ENCODE measurements at regions not wholly inside any gene's neighbourhood (a gene's known extent, or its start where the extent isn't known, plus 50 kb on each side); places are given as distances from the start of the nearest gene placed in this dataset.
A peak's percentile ranks its signal among the peaks of the same experiment; 100 is the strongest.

DNA sequence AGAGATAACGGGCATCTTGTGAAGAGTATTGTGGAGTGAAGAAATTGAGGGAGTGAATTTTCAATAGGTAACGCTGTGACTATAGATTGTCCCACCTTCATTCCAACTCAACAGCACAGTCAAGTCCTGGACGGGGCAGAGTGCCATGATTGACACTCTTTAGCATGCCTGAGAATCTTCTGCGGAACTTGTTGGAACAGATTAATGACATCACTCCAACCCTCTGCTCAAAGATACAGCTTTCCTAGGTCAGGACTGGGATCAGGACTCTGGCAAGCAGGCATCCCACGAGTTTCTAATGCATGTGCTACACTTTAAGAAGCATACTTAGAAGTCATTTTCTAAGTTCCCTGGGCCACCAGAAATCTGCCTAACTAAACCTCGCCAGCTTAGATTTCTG, 267.6 kb upstream of the CFAP20DC start:
- ATAC-seq (no peak), DNase-seq (no peak)
- no peak overlapping the region for H3K4me3 Mint-ChIP-seq
- no peaks in the 10 kb centered on the region for H3K36me3 Mint-ChIP-seq (ENCODE audit: low read depth)
- ChIA-PET CTCF (no interaction called here), POLR2A (no interaction called here)
- no peaks in the 10 kb centered on the region for H3K9me3 Mint-ChIP-seq
- TF ChIP-seq, protein P1, sequence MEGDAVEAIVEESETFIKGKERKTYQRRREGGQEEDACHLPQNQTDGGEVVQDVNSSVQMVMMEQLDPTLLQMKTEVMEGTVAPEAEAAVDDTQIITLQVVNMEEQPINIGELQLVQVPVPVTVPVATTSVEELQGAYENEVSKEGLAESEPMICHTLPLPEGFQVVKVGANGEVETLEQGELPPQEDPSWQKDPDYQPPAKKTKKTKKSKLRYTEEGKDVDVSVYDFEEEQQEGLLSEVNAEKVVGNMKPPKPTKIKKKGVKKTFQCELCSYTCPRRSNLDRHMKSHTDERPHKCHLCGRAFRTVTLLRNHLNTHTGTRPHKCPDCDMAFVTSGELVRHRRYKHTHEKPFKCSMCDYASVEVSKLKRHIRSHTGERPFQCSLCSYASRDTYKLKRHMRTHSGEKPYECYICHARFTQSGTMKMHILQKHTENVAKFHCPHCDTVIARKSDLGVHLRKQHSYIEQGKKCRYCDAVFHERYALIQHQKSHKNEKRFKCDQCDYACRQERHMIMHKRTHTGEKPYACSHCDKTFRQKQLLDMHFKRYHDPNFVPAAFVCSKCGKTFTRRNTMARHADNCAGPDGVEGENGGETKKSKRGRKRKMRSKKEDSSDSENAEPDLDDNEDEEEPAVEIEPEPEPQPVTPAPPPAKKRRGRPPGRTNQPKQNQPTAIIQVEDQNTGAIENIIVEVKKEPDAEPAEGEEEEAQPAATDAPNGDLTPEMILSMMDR (IDR thresholded peaks at IDR 0.05), result no peak
- no peak overlapping the region for H3K27ac Mint-ChIP-seq
- intact Hi-C loops (cut with micrococcal nuclease), result no loop called here
- no peaks in the 10 kb centered on the region for H3K27me3 Mint-ChIP-seq
- peaks cover 6% of the 10 kb centered on the region for H3K4me1 Mint-ChIP-seq (ENCODE audit: low read depth)

DNA sequence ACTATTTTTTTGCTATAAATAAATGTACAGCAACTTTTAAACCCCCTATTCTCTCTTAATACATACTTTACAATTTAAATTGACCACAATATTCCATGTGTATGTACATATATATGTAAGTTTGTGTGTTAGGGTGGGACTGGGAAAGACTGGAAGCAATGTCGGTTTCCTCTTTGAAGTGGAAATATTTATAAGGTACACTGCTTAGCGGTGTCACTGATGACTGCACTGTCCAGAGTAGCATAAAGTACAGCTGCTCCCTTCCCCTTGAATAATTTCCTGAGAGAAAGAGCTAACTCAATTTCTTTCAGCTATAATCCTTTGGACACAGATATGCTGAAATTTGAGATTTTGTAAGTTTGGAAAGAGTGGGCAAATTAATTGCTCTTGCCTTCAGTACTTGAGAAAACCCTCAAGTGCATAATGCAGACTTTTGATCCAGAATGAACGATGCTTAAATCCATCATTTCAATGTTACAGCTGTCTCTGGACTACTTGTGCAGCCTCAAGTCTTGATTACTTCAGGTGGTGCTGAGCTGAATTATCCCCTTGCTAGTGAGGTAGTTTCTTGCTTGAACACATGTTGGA, 267.0 kb upstream of the CFAP20DC start:
- no peaks in the 10 kb centered on the region for H3K36me3 Mint-ChIP-seq (ENCODE audit: low read depth)
- TF ChIP-seq, protein P1 (IDR thresholded peaks at IDR 0.05), result no peak
- peaks cover 6% of the 10 kb centered on the region for H3K4me1 Mint-ChIP-seq (ENCODE audit: low read depth)
- no peak overlapping the region for H3K27ac Mint-ChIP-seq
- CTCF ChIA-PET, result interaction anchor here (1.3 kb wide), 1 partner anchor 10 kb away, joined by 3 read pairs; no protein-coding TSS in a partner anchor
- POLR2A ChIA-PET, result no interaction called here
- no peak for ATAC-seq
- no peaks in the 10 kb centered on the region for H3K9me3 Mint-ChIP-seq
- no peak overlapping the region for H3K4me3 Mint-ChIP-seq
- H3K27me3 Mint-ChIP-seq, result no peaks in the 10 kb centered on the region
- intact Hi-C loops (cut with micrococcal nuclease), result no loop called here
- no peak for DNase-seq

DNA sequence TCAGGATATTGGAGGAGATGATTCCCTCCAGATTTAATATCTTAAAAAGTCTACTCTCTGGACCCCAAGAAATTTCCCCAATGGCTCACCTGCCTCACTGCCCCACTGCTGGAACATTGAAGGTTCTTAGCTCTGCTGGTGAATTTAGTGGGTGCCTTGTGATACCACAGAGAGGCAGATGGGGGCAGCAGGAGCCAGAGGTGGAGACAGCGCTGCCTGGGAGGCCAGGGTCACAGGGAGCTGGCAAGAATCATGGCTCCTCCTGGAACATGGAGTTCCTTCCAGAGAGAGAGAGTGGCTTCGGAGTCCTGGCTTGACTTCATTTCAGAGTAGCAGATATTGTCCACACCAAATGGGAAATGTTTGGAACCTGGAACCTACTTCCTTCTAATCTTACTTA, 263.5 kb upstream of the CFAP20DC start:
- H3K9me3 Mint-ChIP-seq, result no peaks in the 10 kb centered on the region
- intact Hi-C loops (cut with micrococcal nuclease), result no loop called here
- ChIA-PET POLR2A (interaction anchor here (0.9 kb wide), 1 partner anchor 10 kb away, joined by 3 read pairs; no protein-coding TSS in a partner anchor), CTCF (interaction anchor here (0.5 to 2.1 kb wide), 29 partner anchors 9 to 544 kb away, joined by 3 to 10 read pairs (median 3); no protein-coding TSS in a partner anchor)
- DNase-seq (peak; percentile 67), ATAC-seq (peak; percentile 85)
- H3K27me3 Mint-ChIP-seq, result no peaks in the 10 kb centered on the region
- H3K4me1 Mint-ChIP-seq (ENCODE audit: low read depth), result peaks cover 18% of the 10 kb centered on the region
- TF ChIP-seq, protein P1 (IDR thresholded peaks at IDR 0.05), result peak; percentile 50
- H3K27ac Mint-ChIP-seq, result no peak overlapping the region
- H3K4me3 Mint-ChIP-seq, result no peak overlapping the region
- no peaks in the 10 kb centered on the region for H3K36me3 Mint-ChIP-seq (ENCODE audit: low read depth)

DNA sequence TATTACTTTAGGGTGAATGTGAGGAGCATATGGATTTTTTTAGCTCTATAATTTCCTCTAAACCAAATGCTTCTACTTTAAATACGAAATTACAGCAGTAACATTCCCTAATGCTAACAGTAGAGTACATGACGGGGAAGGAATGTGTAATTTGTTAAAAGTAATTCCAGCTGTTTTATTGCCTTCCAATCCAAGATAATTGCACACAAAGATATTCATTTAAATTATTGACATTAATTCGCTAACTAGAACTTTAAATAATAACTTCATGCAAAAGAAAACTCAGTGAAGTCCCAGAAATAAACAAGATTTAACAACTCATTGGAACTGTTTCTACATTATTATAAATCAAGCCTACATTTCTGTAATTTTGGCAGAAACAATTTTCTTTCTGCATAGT, 261.4 kb upstream of the CFAP20DC start:
- CTCF ChIA-PET, result interaction anchor here (0.8 to 1.4 kb wide), 2 partner anchors 114 to 499 kb away, joined by 3 to 4 read pairs; no protein-coding TSS in a partner anchor
- ATAC-seq (no peak), DNase-seq (no peak)
- Mint-ChIP-seq H3K4me1 (ENCODE audit: low read depth) (peaks cover 18% of the 10 kb centered on the region), H3K27ac (no peak overlapping the region), H3K9me3 (no peaks in the 10 kb centered on the region), H3K27me3 (no peaks in the 10 kb centered on the region), H3K36me3 (ENCODE audit: low read depth) (no peaks in the 10 kb centered on the region), H3K4me3 (no peak overlapping the region)
- intact Hi-C loops (cut with micrococcal nuclease), result no loop called here
- TF ChIP-seq, protein P1 (IDR thresholded peaks at IDR 0.05), result no peak
- POLR2A ChIA-PET, result no interaction called here

DNA sequence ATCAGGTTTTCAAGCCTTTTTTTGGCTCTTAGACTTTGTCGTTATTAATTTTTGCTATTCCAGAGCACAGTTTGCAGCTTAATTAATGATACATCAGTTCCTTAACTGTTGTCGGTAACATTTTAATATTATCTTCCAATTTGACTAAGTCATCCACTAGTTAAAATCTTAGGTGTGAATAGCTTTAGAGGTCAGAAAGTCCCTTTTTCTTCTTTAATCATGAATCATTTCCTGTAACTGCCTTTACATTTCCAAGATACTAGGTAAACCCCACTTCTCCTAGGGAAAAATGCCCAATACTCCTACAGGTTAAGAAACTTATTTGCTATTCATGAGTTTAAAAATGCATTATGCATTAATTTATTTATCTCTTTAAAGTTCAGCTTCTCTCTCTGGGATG, 260.9 kb upstream of the CFAP20DC start:
- TF ChIP-seq, protein P1 (IDR thresholded peaks at IDR 0.05), result no peak
- ATAC-seq, result no peak
- H3K4me1 Mint-ChIP-seq (ENCODE audit: low read depth), result peaks cover 16% of the 10 kb centered on the region
- H3K27ac Mint-ChIP-seq, result no peak overlapping the region
- no peaks in the 10 kb centered on the region for H3K27me3 Mint-ChIP-seq
- no peak for DNase-seq
- ChIA-PET CTCF (interaction anchor here (0.8 to 1.4 kb wide), 2 partner anchors 115 to 499 kb away, joined by 3 to 4 read pairs; no protein-coding TSS in a partner anchor), POLR2A (no interaction called here)
- no peak overlapping the region for H3K4me3 Mint-ChIP-seq
- H3K9me3 Mint-ChIP-seq, result no peaks in the 10 kb centered on the region
- no peaks in the 10 kb centered on the region for H3K36me3 Mint-ChIP-seq (ENCODE audit: low read depth)
- intact Hi-C loops (cut with micrococcal nuclease), result no loop called here

Data from activated CD8-positive, alpha-beta T cell treated with anti-CD3 and anti-CD28 coated beads for 36 hours (primary cell).